Vagina (tissue), 2 donors: ENCODE measurements at regions not wholly inside any gene's neighbourhood (a gene's known extent, or its start where the extent isn't known, plus 50 kb on each side); places are given as distances from the start of the nearest gene placed in this dataset.

Experiments
- DNase-seq, 2 donors: peaks; one replicate each; pipeline ENCODE4 v3.0.0-alpha.2; 2017; ENCODE audit errors: extremely low spot score in 2 of 2
- H3K27ac ChIP-seq: fragments of 200-600 bp; sonication (generic); one replicate; pipeline ENCODE4 v1.5.1; 2019
- H3K27me3 ChIP-seq: fragments of 200-600 bp; sonication (generic); one replicate; pipeline ENCODE4 v1.5.1; 2019
- H3K36me3 ChIP-seq, 2 donors: fragments of 200-600 bp; sonication (generic); one replicate each; pipeline ENCODE4 v1.5.1; 2017 to 2019
- H3K4me1 ChIP-seq: fragments of 200-600 bp; sonication (generic); one replicate; pipeline ENCODE4 v1.5.1; 2019
- H3K4me3 ChIP-seq, 2 donors: fragments of 200-600 bp; sonication (generic); 1 replicate in 1 of 2; 2 replicates in 1 of 2; pipeline ENCODE4 v1.5.1; 2016 to 2019
- H3K9me3 ChIP-seq: fragments of 200-600 bp; sonication (generic); one replicate; pipeline ENCODE4 v1.5.1; 2019
- POLR2A ChIP-seq, 2 donors: fragments of 450-650 bp; IDR thresholded peaks; one replicate each; pipeline ENCODE4 v1.6.1; 2017; ENCODE audit warnings: antibody characterized with exemption in 2 of 2, mild to moderate bottlenecking in 2 of 2, moderate library complexity in 2 of 2
- POLR2AphosphoS5 ChIP-seq, 2 donors: sonication (generic); formaldehyde crosslinking; IDR thresholded peaks; one replicate each; pipeline ENCODE4 v1.9.0; 2017; ENCODE audit warnings: antibody characterized with exemption in 2 of 2, mild to moderate bottlenecking in 2 of 2, low read depth in 1 of 2; ENCODE audit not compliant: insufficient read depth in 1 of 2
- intact Hi-C: fragments of 100-400 bp; cut with DNase I; formaldehyde crosslinking; loops from one replicate; pipeline ENCODE4 v1.15.1; 2023
- TF ChIP-seq, protein P1 (sequence below), 3 experiments: fragments of 450-650 bp in 2 of 3; fragments of 200-600 bp in 1 of 3; sonication (generic) in 1 of 3; IDR thresholded peaks; one replicate each; pipeline ENCODE4 v1.5.1; 2017 to 2019; ENCODE audit warnings: antibody characterized with exemption in 3 of 3, mild to moderate bottlenecking in 2 of 3, moderate library complexity in 2 of 3

DNA sequence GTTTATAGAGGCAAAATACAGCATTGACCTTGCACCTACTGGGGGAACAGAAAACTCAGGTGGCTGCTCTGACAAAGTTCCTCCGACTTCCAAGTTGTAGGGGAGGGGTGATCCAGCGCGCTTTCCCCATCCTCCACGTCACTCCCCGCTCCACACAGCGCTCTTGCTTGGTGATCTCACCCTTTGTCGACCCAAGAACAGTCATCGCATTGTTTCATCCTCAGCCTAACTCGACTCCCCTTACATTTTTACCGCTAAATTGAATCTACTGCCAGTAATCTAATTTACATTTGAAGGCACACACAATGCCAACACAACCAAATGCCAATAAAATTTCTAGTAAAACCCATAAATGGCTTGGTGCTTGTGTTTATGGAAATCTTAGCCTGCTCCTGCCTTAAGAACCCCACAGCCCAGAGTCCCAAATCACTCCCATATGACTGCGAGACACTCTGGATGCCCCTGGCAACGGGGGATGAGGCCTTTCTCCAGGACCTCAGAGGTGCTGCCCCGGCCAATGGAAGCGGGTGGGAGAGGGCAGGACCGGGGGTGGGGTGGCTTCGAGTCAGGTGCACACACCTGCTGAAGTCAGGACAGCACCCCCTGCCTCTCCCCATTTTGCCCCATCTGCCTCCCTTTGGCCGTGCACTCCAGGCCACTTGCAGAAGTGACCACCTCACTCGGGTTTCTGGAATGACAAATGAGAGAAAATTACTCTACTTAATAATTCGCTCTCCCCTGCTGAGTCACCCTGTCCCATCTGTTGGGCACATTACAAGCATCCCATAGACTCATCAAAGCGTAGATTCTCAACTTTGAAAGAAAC, 98.2 kb upstream of the GSC start:
- H3K27me3 ChIP-seq, result no peaks in the 10 kb centered on the region
- H3K4me3 ChIP-seq, result no peak overlapping the region
- H3K27ac ChIP-seq, result no peak overlapping the region
- no peaks in the 10 kb centered on the region for H3K9me3 ChIP-seq
- no peaks in the 10 kb centered on the region for H3K36me3 ChIP-seq
- intact Hi-C loops, result no loop called here
- DNase-seq, result no peak
- TF ChIP-seq POLR2A (IDR thresholded peaks at IDR 0.05), result no peak
- no peak for TF ChIP-seq POLR2AphosphoS5 (IDR thresholded peaks at IDR 0.05; ENCODE audit: insufficient read depth in 1 of 2, low read depth in 1 of 2)
- TF ChIP-seq, protein P1, sequence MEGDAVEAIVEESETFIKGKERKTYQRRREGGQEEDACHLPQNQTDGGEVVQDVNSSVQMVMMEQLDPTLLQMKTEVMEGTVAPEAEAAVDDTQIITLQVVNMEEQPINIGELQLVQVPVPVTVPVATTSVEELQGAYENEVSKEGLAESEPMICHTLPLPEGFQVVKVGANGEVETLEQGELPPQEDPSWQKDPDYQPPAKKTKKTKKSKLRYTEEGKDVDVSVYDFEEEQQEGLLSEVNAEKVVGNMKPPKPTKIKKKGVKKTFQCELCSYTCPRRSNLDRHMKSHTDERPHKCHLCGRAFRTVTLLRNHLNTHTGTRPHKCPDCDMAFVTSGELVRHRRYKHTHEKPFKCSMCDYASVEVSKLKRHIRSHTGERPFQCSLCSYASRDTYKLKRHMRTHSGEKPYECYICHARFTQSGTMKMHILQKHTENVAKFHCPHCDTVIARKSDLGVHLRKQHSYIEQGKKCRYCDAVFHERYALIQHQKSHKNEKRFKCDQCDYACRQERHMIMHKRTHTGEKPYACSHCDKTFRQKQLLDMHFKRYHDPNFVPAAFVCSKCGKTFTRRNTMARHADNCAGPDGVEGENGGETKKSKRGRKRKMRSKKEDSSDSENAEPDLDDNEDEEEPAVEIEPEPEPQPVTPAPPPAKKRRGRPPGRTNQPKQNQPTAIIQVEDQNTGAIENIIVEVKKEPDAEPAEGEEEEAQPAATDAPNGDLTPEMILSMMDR (IDR thresholded peaks at IDR 0.05), result no peak
- peaks cover 10% of the 10 kb centered on the region for H3K4me1 ChIP-seq

DNA sequence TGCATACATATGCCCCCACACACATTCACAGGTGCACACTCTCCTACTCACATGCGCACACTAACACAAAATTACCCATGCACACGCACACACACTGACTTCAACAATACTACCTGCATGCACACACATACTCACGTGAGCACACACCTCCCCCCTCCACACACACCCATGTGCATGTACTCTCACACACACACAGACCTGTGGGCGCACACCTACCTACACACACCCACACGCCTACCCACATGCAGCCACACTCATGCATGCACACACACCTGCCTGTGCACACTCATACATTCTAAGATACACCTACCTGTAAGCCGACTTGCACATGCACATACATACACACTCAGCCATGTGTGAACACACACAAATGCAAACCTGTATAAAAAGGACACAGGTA, 97.3 kb upstream of the GSC start:
- no peaks in the 10 kb centered on the region for H3K9me3 ChIP-seq
- H3K36me3 ChIP-seq, result no peaks in the 10 kb centered on the region
- no peaks in the 10 kb centered on the region for H3K27me3 ChIP-seq
- no peak for DNase-seq
- TF ChIP-seq, protein P1 (IDR thresholded peaks at IDR 0.05), result no peak
- TF ChIP-seq POLR2A (IDR thresholded peaks at IDR 0.05) (no peak), POLR2AphosphoS5 (IDR thresholded peaks at IDR 0.05; ENCODE audit: insufficient read depth in 1 of 2, low read depth in 1 of 2) (no peak)
- no peak overlapping the region for H3K27ac ChIP-seq
- peaks cover 10% of the 10 kb centered on the region for H3K4me1 ChIP-seq
- no peak overlapping the region for H3K4me3 ChIP-seq
- intact Hi-C loops, result no loop called here

DNA sequence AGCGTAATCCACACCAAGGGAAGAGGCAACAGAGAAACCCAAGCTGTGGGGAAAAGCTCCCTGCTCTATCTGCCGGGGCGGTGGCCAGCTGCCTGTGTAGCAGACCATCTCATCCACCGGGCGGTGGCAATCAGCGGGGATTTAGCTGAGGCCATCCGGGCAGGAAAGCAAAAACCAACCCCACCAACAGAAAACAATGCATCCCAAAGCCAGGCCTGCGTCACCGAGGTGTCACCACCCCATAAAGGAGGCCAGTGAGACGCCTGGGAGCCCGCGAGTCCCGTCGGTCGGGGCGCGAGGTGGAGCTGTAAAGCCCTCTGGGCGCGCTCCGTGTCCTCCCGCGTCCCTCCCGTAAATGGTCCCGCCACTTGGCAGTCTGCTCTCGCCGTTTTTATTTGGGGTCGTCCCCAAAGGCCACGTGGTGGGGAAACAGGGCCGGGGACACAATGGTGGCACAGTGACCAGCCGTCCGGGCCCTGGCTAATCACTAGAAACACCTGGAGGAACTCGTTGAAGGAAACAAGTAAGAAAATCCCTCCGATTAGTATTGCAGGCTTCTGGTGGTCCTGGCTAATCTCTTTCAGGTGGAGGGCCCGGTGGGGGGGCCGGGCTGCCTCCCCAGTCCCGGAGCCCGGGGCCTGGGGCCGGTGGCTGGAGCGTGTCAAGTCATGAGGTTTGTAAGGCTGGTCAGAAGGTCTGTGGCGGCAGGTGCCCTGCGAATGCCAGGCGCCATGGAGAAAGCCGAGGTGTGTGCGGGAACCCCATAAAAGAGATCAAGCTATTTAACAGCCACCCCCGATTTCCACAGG, 94.7 kb upstream of the GSC start:
- Histone ChIP-seq H3K36me3 (no peaks in the 10 kb centered on the region), H3K4me3 (no peak overlapping the region), H3K27ac (no peak overlapping the region), H3K4me1 (peaks cover 10% of the 10 kb centered on the region), H3K27me3 (no peaks in the 10 kb centered on the region), H3K9me3 (no peaks in the 10 kb centered on the region)
- TF ChIP-seq POLR2A (IDR thresholded peaks at IDR 0.05) (no peak), POLR2AphosphoS5 (IDR thresholded peaks at IDR 0.05; ENCODE audit: insufficient read depth in 1 of 2, low read depth in 1 of 2) (no peak)
- TF ChIP-seq, protein P1 (IDR thresholded peaks at IDR 0.05), result no peak
- DNase-seq, result no peak
- intact Hi-C loops, result no loop called here

DNA sequence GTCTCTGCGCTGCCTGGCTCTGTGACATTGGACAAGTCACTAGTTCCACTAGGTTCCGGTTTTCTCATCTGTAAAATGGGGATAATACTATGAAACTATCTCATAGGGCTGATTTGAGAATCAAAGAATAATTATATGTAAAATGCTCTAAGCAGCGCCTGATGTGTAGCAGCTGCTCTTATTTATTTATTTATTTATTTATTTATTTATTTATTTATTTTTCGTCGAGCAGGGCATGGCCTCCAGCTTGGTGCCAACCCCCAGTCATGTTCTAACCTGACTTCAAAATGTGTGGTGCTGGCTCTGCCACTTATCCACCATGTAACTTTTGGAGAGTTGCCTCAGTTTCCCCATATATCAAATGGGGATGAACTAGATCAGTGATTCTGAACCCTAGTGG, 93.5 kb upstream of the GSC start:
- no peak overlapping the region for H3K27ac ChIP-seq
- TF ChIP-seq, protein P1 (IDR thresholded peaks at IDR 0.05), result no peak
- TF ChIP-seq POLR2AphosphoS5 (IDR thresholded peaks at IDR 0.05; ENCODE audit: insufficient read depth in 1 of 2, low read depth in 1 of 2) (no peak), POLR2A (IDR thresholded peaks at IDR 0.05) (no peak)
- intact Hi-C loops, result no loop called here
- H3K9me3 ChIP-seq, result no peaks in the 10 kb centered on the region
- H3K36me3 ChIP-seq, result no peaks in the 10 kb centered on the region
- no peaks in the 10 kb centered on the region for H3K27me3 ChIP-seq
- no peak for DNase-seq
- H3K4me1 ChIP-seq, result peaks cover 8% of the 10 kb centered on the region
- no peak overlapping the region for H3K4me3 ChIP-seq
